Endothelial cell (in vitro differentiated cells): ENCODE measurements at regions not wholly inside any gene's neighbourhood (a gene's known extent, or its start where the extent isn't known, plus 50 kb on each side); places are given as distances from the start of the nearest gene placed in this dataset.

Experiments
- DNase-seq: peaks from one replicate; pipeline ENCODE4 v3.0.0; 2021; ENCODE audit warnings: low spot score
- H3K27ac Mint-ChIP-seq: one replicate; pipeline ENCODE4 v1.8.0; 2021; ENCODE audit warnings: mixed read lengths, inconsistent platforms; ENCODE audit not compliant: unreplicated experiment
- H3K27me3 Mint-ChIP-seq: one replicate; pipeline ENCODE4 v1.8.0; 2021; ENCODE audit warnings: mild to moderate bottlenecking, moderate library complexity, mixed read lengths, inconsistent platforms; ENCODE audit not compliant: unreplicated experiment
- H3K36me3 Mint-ChIP-seq: one replicate; pipeline ENCODE4 v1.8.0; 2021; ENCODE audit warnings: mild to moderate bottlenecking, low read depth, mixed read lengths, inconsistent platforms; ENCODE audit not compliant: unreplicated experiment
- H3K4me1 Mint-ChIP-seq: one replicate; pipeline ENCODE4 v1.8.0; 2021; ENCODE audit warnings: mild to moderate bottlenecking, mixed read lengths, inconsistent platforms; ENCODE audit not compliant: unreplicated experiment
- H3K4me3 Mint-ChIP-seq: one replicate; pipeline ENCODE4 v1.8.0; 2021; ENCODE audit warnings: mild to moderate bottlenecking, mixed read lengths, inconsistent platforms; ENCODE audit not compliant: unreplicated experiment
- H3K9me3 Mint-ChIP-seq: one replicate; pipeline ENCODE4 v1.8.0; 2021; ENCODE audit warnings: mixed read lengths, inconsistent platforms; ENCODE audit not compliant: unreplicated experiment
- TF ChIP-seq, protein P1 (sequence below): fragments of 200-600 bp; sonication (generic); IDR thresholded peaks from one replicate; pipeline ENCODE4 v1.5.0; 2021; ENCODE audit warnings: antibody characterized with exemption; ENCODE audit not compliant: unreplicated experiment

DNA sequence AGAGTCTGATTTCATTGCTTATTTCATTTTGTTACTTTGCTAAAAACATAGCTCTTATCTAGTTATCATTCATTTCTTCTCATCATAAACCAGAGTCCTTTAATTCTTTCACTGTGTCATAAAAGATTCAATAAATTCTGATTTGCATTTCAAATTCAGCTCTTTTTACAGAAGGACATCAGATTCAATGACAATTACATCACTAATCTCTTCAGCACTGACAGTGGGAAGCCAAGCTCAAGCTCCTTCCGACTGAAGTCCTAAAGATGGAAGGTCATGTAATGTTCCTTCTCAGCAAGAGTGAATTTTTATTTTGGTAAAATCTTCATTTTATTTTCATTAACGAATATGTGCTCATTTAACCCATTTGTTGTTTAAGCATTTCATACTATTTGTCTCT is 530.7 kb upstream of the ADGRL2 start:
- TF ChIP-seq, protein P1, sequence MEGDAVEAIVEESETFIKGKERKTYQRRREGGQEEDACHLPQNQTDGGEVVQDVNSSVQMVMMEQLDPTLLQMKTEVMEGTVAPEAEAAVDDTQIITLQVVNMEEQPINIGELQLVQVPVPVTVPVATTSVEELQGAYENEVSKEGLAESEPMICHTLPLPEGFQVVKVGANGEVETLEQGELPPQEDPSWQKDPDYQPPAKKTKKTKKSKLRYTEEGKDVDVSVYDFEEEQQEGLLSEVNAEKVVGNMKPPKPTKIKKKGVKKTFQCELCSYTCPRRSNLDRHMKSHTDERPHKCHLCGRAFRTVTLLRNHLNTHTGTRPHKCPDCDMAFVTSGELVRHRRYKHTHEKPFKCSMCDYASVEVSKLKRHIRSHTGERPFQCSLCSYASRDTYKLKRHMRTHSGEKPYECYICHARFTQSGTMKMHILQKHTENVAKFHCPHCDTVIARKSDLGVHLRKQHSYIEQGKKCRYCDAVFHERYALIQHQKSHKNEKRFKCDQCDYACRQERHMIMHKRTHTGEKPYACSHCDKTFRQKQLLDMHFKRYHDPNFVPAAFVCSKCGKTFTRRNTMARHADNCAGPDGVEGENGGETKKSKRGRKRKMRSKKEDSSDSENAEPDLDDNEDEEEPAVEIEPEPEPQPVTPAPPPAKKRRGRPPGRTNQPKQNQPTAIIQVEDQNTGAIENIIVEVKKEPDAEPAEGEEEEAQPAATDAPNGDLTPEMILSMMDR = no peak
- no peak overlapping the region for H3K27ac Mint-ChIP-seq
- no peaks in the 10 kb centered on the region for H3K27me3 Mint-ChIP-seq
- DNase-seq = no peak
- H3K4me3 Mint-ChIP-seq = no peak overlapping the region
- peaks cover under 1% of the 10 kb centered on the region for H3K4me1 Mint-ChIP-seq
- no peaks in the 10 kb centered on the region for H3K9me3 Mint-ChIP-seq
- H3K36me3 Mint-ChIP-seq = no peaks in the 10 kb centered on the region

DNA sequence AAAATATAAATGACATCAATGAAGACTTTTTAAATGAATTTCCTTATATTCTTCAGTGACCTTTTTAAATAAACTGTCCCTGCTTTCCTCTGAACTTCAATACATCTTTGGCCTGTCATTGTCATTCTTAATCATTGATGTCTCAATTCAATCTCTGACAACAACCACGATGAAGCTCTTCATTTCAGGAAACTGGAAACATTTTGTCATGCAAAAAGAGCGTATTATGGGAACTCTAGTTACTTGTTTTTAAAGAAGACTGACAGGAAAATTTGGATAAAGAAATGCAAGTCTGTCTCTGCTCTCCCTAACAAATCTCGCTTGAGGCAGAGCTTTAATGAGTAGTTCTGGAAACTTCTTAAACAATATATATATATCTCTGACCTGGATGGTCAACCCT is 535.8 kb upstream of the ADGRL2 start:
- no peaks in the 10 kb centered on the region for H3K36me3 Mint-ChIP-seq
- no peak overlapping the region for H3K4me3 Mint-ChIP-seq
- no peaks in the 10 kb centered on the region for H3K27me3 Mint-ChIP-seq
- DNase-seq = no peak
- no peaks in the 10 kb centered on the region for H3K9me3 Mint-ChIP-seq
- H3K27ac Mint-ChIP-seq = no peak overlapping the region
- peaks cover 2% of the 10 kb centered on the region for H3K4me1 Mint-ChIP-seq
- TF ChIP-seq, protein P1 = no peak

DNA sequence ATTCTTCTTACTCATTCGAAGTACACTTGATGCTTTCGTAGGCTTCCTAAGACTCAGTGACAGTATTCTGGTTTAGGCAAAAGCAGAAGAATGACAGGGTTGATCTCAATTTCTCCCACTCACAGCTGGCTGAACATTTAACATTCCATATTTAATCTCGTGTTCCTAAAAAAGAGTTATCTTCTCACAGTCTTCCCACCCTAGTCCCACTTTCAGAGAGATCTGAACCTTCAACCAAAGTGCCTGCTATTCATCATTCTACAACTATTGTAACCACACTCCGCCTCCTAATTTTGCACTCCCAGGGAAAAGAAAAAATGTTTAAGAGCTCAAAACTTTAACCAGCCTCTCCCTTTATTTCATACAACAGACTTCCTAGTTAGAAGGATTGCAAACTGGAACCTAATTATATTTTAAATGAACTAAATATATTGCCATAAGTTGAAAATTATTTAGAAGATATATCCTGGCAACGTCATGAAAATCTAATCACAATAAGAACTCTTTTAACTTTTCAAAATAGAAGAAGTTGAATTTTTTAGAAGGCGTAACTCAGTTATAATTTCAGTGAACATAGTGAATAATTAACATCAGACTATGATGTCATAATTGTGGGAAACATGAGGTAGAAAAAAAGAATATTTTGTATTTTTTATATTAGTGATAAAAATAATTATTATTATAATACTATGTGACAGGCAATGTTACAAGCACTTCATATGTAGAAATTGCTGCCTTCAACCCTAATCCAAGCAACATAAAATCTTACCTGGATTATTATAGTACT is 540.9 kb upstream of the ADGRL2 start:
- no peaks in the 10 kb centered on the region for H3K4me1 Mint-ChIP-seq
- DNase-seq = no peak

DNA sequence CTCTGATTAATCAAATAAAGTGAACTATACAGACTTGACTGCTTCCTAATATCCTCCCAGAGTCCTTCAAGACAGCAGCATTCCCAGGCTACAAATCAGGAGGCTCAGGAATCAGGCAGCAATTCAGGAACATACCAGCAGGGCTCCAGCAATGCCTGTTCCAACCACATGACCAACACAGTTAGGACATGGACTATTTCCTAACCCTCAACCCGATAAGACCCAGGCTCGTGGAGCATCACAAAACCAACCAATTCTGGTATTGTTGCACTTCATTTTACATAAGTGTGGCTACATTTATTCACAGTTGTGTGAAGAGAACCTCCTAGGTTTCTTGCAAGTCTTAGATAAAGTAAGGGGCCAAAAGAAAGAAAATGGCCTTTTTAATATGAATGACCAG is 546.2 kb upstream of the ADGRL2 start:
- no peaks in the 10 kb centered on the region for H3K4me1 Mint-ChIP-seq
- no peaks in the 10 kb centered on the region for H3K27me3 Mint-ChIP-seq
- peak; percentile 28 for DNase-seq
- no peaks in the 10 kb centered on the region for H3K36me3 Mint-ChIP-seq
- H3K4me3 Mint-ChIP-seq = no peak overlapping the region
- TF ChIP-seq, protein P1 = peak; percentile 54
- H3K27ac Mint-ChIP-seq = no peak overlapping the region
- H3K9me3 Mint-ChIP-seq = no peaks in the 10 kb centered on the region

More for the DNA sequence above, 540.9 kb upstream of the ADGRL2 start:
- Mint-ChIP-seq H3K27ac (no peak overlapping the region), H3K27me3 (no peaks in the 10 kb centered on the region), H3K4me3 (no peak overlapping the region), H3K9me3 (no peaks in the 10 kb centered on the region), H3K36me3 (no peaks in the 10 kb centered on the region)
- TF ChIP-seq, protein P1 = no peak

DNA sequence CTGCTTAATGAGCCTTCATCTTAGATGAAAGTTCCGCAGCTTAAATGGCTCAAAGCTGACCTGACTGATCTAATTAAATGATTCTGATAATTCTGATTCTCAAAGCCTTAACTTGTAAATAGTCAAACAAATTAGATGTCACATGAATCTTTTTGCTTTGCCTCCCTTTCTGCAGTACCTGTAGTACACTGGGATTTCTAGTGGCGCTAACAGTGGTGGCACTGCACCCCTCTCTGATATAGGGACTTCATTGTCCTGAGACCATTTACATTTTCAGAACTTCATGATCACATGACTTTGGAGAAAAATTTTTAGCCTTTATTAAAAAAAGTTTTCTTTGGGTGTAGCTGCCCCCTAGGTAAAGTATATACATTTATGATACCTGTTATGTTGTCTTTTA is 546.7 kb upstream of the ADGRL2 start:
- Mint-ChIP-seq H3K4me1 (peaks cover 2% of the 10 kb centered on the region), H3K9me3 (no peaks in the 10 kb centered on the region), H3K27ac (no peak overlapping the region), H3K27me3 (peaks cover under 1% of the 10 kb centered on the region), H3K4me3 (no peak overlapping the region), H3K36me3 (no peaks in the 10 kb centered on the region)
- TF ChIP-seq, protein P1 = no peak
- no peak for DNase-seq
